Spleen (tissue), 7 donors: ENCODE measurements at regions not wholly inside any gene's neighbourhood (a gene's known extent, or its start where the extent isn't known, plus 50 kb on each side); places are given as distances from the start of the nearest gene placed in this dataset.

Experiments used
- POLR2AphosphoS5 ChIP-seq, 3 donors: sonication (generic); formaldehyde crosslinking; IDR thresholded peaks; one replicate each; pipeline ENCODE4 v1.5.1; 2017; ENCODE audit warnings: antibody characterized with exemption in 3 of 3
- TF ChIP-seq, protein P1 (sequence below), 11 experiments: fragments of 200-600 bp in 7 of 11; fragments of 450-650 bp in 4 of 11; sonication (generic) in 4 of 11; IDR thresholded peaks in 8 of 11; conservative IDR thresholded peaks in 3 of 11; 1 replicate in 7 of 11; 2 replicates in 4 of 11; pipeline versions ENCODE4 v1.4.0 to v1.8.0; 2016 to 2021; ENCODE audit warnings: antibody characterized with exemption in 11 of 11, inconsistent platforms in 4 of 11, mild to moderate bottlenecking in 1 of 11
- donor health status: DM: no; HTN: no; CAD: no; lungs with moderate emphysema.
- donor health status: DM: no; HTN: no; CAD: no.
- donor health status: DM: no; HTN: no; CAD: no.

DNA sequence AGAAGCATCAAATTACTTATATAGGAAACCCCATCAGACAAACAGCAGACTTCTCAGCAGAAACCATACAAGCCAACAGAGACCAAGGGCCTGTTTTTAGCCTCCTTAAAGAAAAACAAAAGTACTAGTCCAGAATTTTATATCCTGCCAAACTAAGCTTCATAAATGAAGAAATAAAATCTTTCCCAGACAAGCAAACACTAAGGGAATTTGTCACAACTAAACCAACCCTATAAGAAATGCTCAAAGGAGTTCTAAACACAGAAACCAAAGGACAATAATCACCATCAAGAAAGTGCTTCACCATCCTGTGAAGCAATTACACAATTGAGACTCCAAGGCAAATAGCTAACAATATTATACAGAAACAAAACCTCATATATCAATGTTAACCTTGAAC is 238.6 kb downstream of the NKX6-1 start:
- TF ChIP-seq, protein P1, sequence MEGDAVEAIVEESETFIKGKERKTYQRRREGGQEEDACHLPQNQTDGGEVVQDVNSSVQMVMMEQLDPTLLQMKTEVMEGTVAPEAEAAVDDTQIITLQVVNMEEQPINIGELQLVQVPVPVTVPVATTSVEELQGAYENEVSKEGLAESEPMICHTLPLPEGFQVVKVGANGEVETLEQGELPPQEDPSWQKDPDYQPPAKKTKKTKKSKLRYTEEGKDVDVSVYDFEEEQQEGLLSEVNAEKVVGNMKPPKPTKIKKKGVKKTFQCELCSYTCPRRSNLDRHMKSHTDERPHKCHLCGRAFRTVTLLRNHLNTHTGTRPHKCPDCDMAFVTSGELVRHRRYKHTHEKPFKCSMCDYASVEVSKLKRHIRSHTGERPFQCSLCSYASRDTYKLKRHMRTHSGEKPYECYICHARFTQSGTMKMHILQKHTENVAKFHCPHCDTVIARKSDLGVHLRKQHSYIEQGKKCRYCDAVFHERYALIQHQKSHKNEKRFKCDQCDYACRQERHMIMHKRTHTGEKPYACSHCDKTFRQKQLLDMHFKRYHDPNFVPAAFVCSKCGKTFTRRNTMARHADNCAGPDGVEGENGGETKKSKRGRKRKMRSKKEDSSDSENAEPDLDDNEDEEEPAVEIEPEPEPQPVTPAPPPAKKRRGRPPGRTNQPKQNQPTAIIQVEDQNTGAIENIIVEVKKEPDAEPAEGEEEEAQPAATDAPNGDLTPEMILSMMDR (IDR thresholded peaks at IDR 0.05 in 8 of 11, conservative IDR thresholded peaks at IDR 0.05 in 3 of 11): no peak
- TF ChIP-seq POLR2AphosphoS5 (IDR thresholded peaks at IDR 0.05): no peak
